Neuronal stem cell (in vitro differentiated cells): ENCODE measurements at regions not wholly inside any gene's neighbourhood (a gene's known extent, or its start where the extent isn't known, plus 50 kb on each side); places are given as distances from the start of the nearest gene placed in this dataset.

Experiments used
- DNase-seq: peaks from one replicate; pipeline ENCODE4 v3.0.0-alpha.2; 2013; ENCODE audit warnings: low spot score
- H2AFZ ChIP-seq: one replicate; pipeline ENCODE4 v1.6.1; 2013; ENCODE audit warnings: mild to moderate bottlenecking, low read length, inconsistent platforms
- H2AK5ac ChIP-seq: 2 replicates; pipeline ENCODE4 v1.6.1; 2013; ENCODE audit warnings: low read depth, mild to moderate bottlenecking, inconsistent platforms, low read length, moderate library complexity, mixed read lengths
- H2BK120ac ChIP-seq: 2 replicates; pipeline ENCODE4 v1.6.1; 2013; ENCODE audit warnings: low read depth, mild to moderate bottlenecking, inconsistent platforms, low read length, moderate library complexity, mixed read lengths
- H2BK12ac ChIP-seq: one replicate; pipeline ENCODE4 v1.6.1; 2013; ENCODE audit warnings: low read length, inconsistent platforms
- H2BK15ac ChIP-seq: 2 replicates; pipeline ENCODE4 v1.6.1; 2013; ENCODE audit warnings: mild to moderate bottlenecking, low read length, inconsistent platforms, mixed read lengths
- H2BK5ac ChIP-seq: one replicate; pipeline ENCODE4 v1.6.1; 2013; ENCODE audit warnings: inconsistent platforms, mild to moderate bottlenecking, low read length, moderate library complexity
- H3K14ac ChIP-seq: one replicate; pipeline ENCODE4 v1.6.1; 2013; ENCODE audit warnings: low read length, inconsistent platforms
- H3K18ac ChIP-seq: 2 replicates; pipeline ENCODE4 v1.6.1; 2013; ENCODE audit warnings: low read length, inconsistent platforms
- H3K23ac ChIP-seq: 2 replicates; pipeline ENCODE4 v1.6.1; 2013; ENCODE audit warnings: low read depth, mild to moderate bottlenecking, mixed read lengths, low read length, inconsistent platforms; ENCODE audit not compliant: poor library complexity
- H3K27ac ChIP-seq: replicated peaks from 3 replicates; pipeline ENCODE4 v1.5.1; 2013; ENCODE audit warnings: low read length, inconsistent platforms
- H3K27me3 ChIP-seq, 3 experiments: 2 replicates each; pipeline ENCODE4 v1.6.1; 2013; ENCODE audit warnings: low read length in 3 of 3, mild to moderate bottlenecking in 2 of 3, inconsistent platforms in 1 of 3, low read depth in 1 of 3, mixed read lengths in 1 of 3, moderate library complexity in 1 of 3; ENCODE audit not compliant: control insufficient read depth in 3 of 3, insufficient read depth in 3 of 3
- H3K36me3 ChIP-seq, 2 donors: replicated peaks in 1 of 2; 2 replicates each; pipeline ENCODE4 v1.6.1; 2013; ENCODE audit warnings: low read length in 2 of 2; ENCODE audit not compliant: control insufficient read depth in 2 of 2, insufficient read depth in 2 of 2
- H3K4ac ChIP-seq: 2 replicates; pipeline ENCODE4 v1.6.1; 2013; ENCODE audit warnings: inconsistent platforms, mild to moderate bottlenecking, low read length, moderate library complexity
- H3K4me1 ChIP-seq, 2 donors: 1 replicate in 1 of 2; 2 replicates in 1 of 2; pipeline ENCODE4 v1.6.1; 2013; ENCODE audit warnings: low read length in 2 of 2, low read depth in 1 of 2; ENCODE audit not compliant: control insufficient read depth in 2 of 2, insufficient read depth in 1 of 2
- H3K4me2 ChIP-seq: one replicate; pipeline ENCODE4 v1.6.1; 2013; ENCODE audit warnings: mild to moderate bottlenecking, low read length, inconsistent platforms; ENCODE audit not compliant: insufficient read depth, poor library complexity, severe bottlenecking
- H3K4me3 ChIP-seq, 2 donors: 2 replicates each; pipeline ENCODE4 v1.5.1; 2013; ENCODE audit warnings: low read length in 2 of 2, mild to moderate bottlenecking in 2 of 2, inconsistent platforms in 1 of 2, moderate library complexity in 1 of 2
- H3K79me1 ChIP-seq: one replicate; pipeline ENCODE4 v1.6.1; 2013; ENCODE audit warnings: low read depth, mild to moderate bottlenecking, inconsistent platforms, low read length, moderate library complexity
- H3K9ac ChIP-seq: one replicate; pipeline ENCODE4 v1.6.1; 2013; ENCODE audit warnings: mild to moderate bottlenecking, low read depth, low read length, inconsistent platforms; ENCODE audit not compliant: poor library complexity
- H3K9me3 ChIP-seq, 2 donors: replicated peaks in 1 of 2; 2 replicates each; pipeline versions ENCODE3 to v1.6.1; 2013; ENCODE audit warnings: low read length in 2 of 2, mild to moderate bottlenecking in 2 of 2, inconsistent platforms in 1 of 2, low read depth in 1 of 2, mixed read lengths in 1 of 2, moderate library complexity in 1 of 2; ENCODE audit not compliant: control insufficient read depth in 2 of 2, insufficient read depth in 1 of 2
- H4K8ac ChIP-seq: one replicate; pipeline ENCODE4 v1.6.1; 2013; ENCODE audit warnings: low read depth, mild to moderate bottlenecking, inconsistent platforms, low read length, moderate library complexity
- H4K91ac ChIP-seq: one replicate; pipeline ENCODE4 v1.6.1; 2013; ENCODE audit warnings: low read length, low read depth, mild to moderate bottlenecking, inconsistent platforms; ENCODE audit not compliant: poor library complexity
- WGBS, 2 donors: extraction: QIAGEN DNeasy Blood & Tissue Kit; methylation state at CpG; one replicate each; pipeline ENCODE4 v1.1.7; 2013; ENCODE audit warnings: missing lambda C conversion rate in 2 of 2, mixed read lengths in 1 of 2; ENCODE audit not compliant: insufficient read length in 2 of 2, insufficient replicate concordance in 1 of 2; ENCODE audit errors: extremely low coverage in 2 of 2; 5-methylcytosine and 5-hydroxymethylcytosine counted together

- Histone ChIP-seq H3K23ac (no peak overlapping the region), H2AK5ac (no peak overlapping the region), H2AFZ (no peak overlapping the region), H3K9ac (no peak overlapping the region), H3K27me3 (no peaks in the 10 kb centered on the region), H3K27ac (no peak overlapping the region), H3K18ac (no peak overlapping the region), H3K79me1 (no peaks in the 10 kb centered on the region), H2BK15ac (no peak overlapping the region), H3K4me2 (no peak overlapping the region), H3K4me1 (peaks cover 8 to 16% of the 10 kb centered on the region in 2 donors), H3K4me3 (no peak overlapping the region), H3K4ac (no peak overlapping the region), H3K9me3 (no peaks in the 10 kb centered on the region), H3K14ac (no peak overlapping the region), H2BK120ac (no peak overlapping the region), H4K91ac (no peak overlapping the region), H2BK5ac (no peak overlapping the region), H3K36me3 (no peaks in the 10 kb centered on the region), H2BK12ac (no peak overlapping the region), H4K8ac (no peak overlapping the region)
- no CpG with 5 or more reads among the region's 7 CpGs for WGBS, 2 donors
- DNase-seq, result no peak
These were observed 143.9 kb upstream of the L3MBTL4 start for GRCh38 chr18:6558446-6559156.

GRCh38 chr18:6559296-6559695 is 144.6 kb upstream of the L3MBTL4 start:
- Histone ChIP-seq H3K4me2 (no peak overlapping the region), H2BK5ac (no peak overlapping the region), H3K4me1 (peaks cover 8 to 16% of the 10 kb centered on the region in 2 donors), H4K8ac (no peak overlapping the region), H3K79me1 (no peaks in the 10 kb centered on the region), H3K36me3 (no peaks in the 10 kb centered on the region), H3K4ac (no peak overlapping the region), H2BK15ac (no peak overlapping the region), H2BK12ac (no peak overlapping the region), H3K4me3 (no peak overlapping the region), H3K27me3 (no peaks in the 10 kb centered on the region), H3K23ac (no peak overlapping the region), H3K14ac (no peak overlapping the region), H3K27ac (no peak overlapping the region), H3K9me3 (no peaks in the 10 kb centered on the region), H2BK120ac (no peak overlapping the region), H3K9ac (no peak overlapping the region), H2AFZ (no peak overlapping the region), H3K18ac (no peak overlapping the region), H4K91ac (no peak overlapping the region), H2AK5ac (no peak overlapping the region)
- no peak for DNase-seq
- no CpG with 5 or more reads among the region's 1 CpG for WGBS, 2 donors

- Histone ChIP-seq H3K18ac (no peak overlapping the region), H3K27ac (no peak overlapping the region), H2AK5ac (no peak overlapping the region), H3K4me1 (peaks cover 8 to 19% of the 10 kb centered on the region in 2 donors), H2BK15ac (no peak overlapping the region), H3K9me3 (no peaks in the 10 kb centered on the region), H3K4me2 (no peak overlapping the region), H4K8ac (no peak overlapping the region), H3K27me3 (no peaks in the 10 kb centered on the region), H3K4ac (no peak overlapping the region), H3K79me1 (no peaks in the 10 kb centered on the region), H3K4me3 (no peak overlapping the region), H3K36me3 (no peaks in the 10 kb centered on the region), H2BK5ac (no peak overlapping the region), H3K14ac (no peak overlapping the region), H2AFZ (no peak overlapping the region), H3K9ac (no peak overlapping the region), H3K23ac (no peak overlapping the region), H2BK120ac (no peak overlapping the region), H4K91ac (no peak overlapping the region), H2BK12ac (no peak overlapping the region)
- WGBS, 2 donors, result no CpG with 5 or more reads among the region's 9 CpGs
- DNase-seq, result no peak
These were observed 146.3 kb upstream of the L3MBTL4 start for GRCh38 chr18:6561016-6561415.

DNA sequence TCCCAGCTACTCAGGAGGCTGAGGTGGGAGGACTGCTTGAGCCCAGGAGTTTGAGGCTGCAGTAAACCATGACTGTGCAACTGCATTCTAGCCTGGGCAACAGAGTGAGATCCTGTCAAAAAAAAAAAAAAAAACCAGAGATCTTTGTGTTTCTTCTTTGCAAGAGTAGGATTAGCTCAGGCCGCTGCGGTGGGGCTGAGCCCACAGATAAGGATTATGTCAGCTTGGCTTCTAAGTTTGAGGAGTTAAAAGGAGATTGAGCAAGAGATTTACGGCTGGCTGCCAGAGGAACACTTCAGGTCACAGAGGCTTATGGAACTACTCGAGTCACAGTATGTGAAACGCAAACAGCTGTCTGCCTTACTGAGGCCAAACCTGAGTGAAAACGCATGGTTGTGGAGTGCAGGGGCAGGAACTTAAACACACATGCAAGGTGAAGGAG is 146.7 kb upstream of the L3MBTL4 start:
- Histone ChIP-seq H2AK5ac (no peak overlapping the region), H3K27me3 (no peaks in the 10 kb centered on the region), H3K36me3 (no peaks in the 10 kb centered on the region), H2BK15ac (no peak overlapping the region), H2BK120ac (no peak overlapping the region), H3K14ac (no peak overlapping the region), H2AFZ (no peak overlapping the region), H3K9ac (no peak overlapping the region), H3K79me1 (no peaks in the 10 kb centered on the region), H2BK5ac (no peak overlapping the region), H4K8ac (no peak overlapping the region), H3K4me1 (peaks cover 8 to 19% of the 10 kb centered on the region in 2 donors), H3K4ac (no peak overlapping the region), H2BK12ac (no peak overlapping the region), H3K4me3 (no peak overlapping the region), H3K18ac (no peak overlapping the region), H4K91ac (no peak overlapping the region), H3K9me3 (no peaks in the 10 kb centered on the region), H3K23ac (no peak overlapping the region), H3K27ac (peak overlapping the region; percentile 25), H3K4me2 (no peak overlapping the region)
- DNase-seq, result no peak
- no CpG with 5 or more reads among the region's 6 CpGs for WGBS, 2 donors
